HEK293 (cell line): ENCODE measurements at regions not wholly inside any gene's neighbourhood (a gene's known extent, or its start where the extent isn't known, plus 50 kb on each side); places are given as distances from the start of the nearest gene placed in this dataset.

Experiments
- ZNF324 ChIP-seq: fragments of 450-650 bp; formaldehyde crosslinking; IDR thresholded peaks from 2 replicates; pipeline ENCODE4 v1.5.1; 2016; ENCODE audit warnings: missing biosample characterization, missing genetic modification characterization
- ZNF529 ChIP-seq: fragments of 450-650 bp; formaldehyde crosslinking; IDR thresholded peaks from 2 replicates; pipeline ENCODE4 v1.5.1; 2017; ENCODE audit warnings: missing genetic modification characterization, missing biosample characterization; ENCODE audit not compliant: insufficient replicate concordance

- no peak for TF ChIP-seq ZNF324
- TF ChIP-seq ZNF529 (tag by site-specific recombination) = no peak
These were observed 665.0 kb upstream of the MGMT start for GRCh38 chr10:128802062-128802461.
